Activated T-cell treated with anti-CD3 and anti-CD28 coated beads, Interleukin-2, amount 50 U/mL, for 72 hours (primary cell): ENCODE measurements at regions not wholly inside any gene's neighbourhood (a gene's known extent, or its start where the extent isn't known, plus 50 kb on each side); places are given as distances from the start of the nearest gene placed in this dataset.

Experiments
- ATAC-seq, 2 donors: fragments of 150-1000 bp; cut with Tn5 transposase; replicated peaks in 1 of 2; 2 replicates each; pipeline ENCODE4 v1.10.0; 2021; ENCODE audit warnings: moderate library complexity in 2 of 2, mild to moderate bottlenecking in 1 of 2
- DNase-seq, 2 donors: peaks; one replicate each; pipeline ENCODE4 v3.0.0; 2021 to 2022; ENCODE audit warnings: mixed read lengths in 1 of 2
- H3K27ac Mint-ChIP-seq: one replicate; pipeline ENCODE4 v1.8.0; 2022; ENCODE audit warnings: mild to moderate bottlenecking, moderate library complexity, mixed read lengths
- H3K27me3 Mint-ChIP-seq: one replicate; pipeline ENCODE4 v1.8.0; 2022; ENCODE audit warnings: low read depth, mixed read lengths
- H3K36me3 Mint-ChIP-seq, 2 donors: one replicate each; pipeline ENCODE4 v1.8.0; 2022; ENCODE audit warnings: mixed read lengths in 2 of 2, mild to moderate bottlenecking in 1 of 2; ENCODE audit not compliant: insufficient read depth in 2 of 2
- H3K4me1 Mint-ChIP-seq: one replicate; pipeline ENCODE4 v1.8.0; 2022; ENCODE audit warnings: low read depth, mixed read lengths
- H3K4me3 Mint-ChIP-seq, 2 donors: one replicate each; pipeline ENCODE4 v1.8.0; 2022; ENCODE audit warnings: mild to moderate bottlenecking in 2 of 2, mixed read lengths in 2 of 2, moderate library complexity in 2 of 2
- H3K9me3 Mint-ChIP-seq, 2 donors: one replicate each; pipeline ENCODE4 v1.8.0; 2022; ENCODE audit warnings: mixed read lengths in 2 of 2

DNA sequence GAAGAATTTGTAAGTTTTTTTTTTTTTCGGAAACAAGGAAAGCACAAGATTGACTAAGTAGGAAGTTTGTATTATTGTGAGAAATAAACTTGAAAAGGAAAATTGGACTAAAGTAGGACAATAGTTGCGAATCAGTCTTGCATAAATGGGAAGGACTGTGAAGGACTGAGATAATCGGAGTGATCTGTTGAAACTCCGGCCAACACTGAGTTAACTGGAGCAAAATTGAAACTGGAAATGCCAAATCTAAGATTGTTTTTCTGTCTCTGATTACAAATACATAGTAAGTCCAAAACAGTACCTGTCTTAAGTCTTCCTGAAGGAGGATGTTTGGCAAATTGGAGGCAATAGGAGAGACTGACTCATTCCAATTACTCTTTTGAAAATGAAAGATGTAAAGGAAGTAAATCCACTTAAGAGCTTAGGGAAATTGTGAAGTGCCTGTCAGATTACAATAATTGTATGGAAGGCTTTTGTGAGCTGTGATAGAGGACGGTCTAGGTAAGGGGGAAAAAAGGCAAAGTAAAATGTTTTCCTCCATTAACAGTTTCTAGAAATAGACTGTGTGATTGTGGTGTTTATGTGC, 204.9 kb upstream of the CYRIA start:
- Mint-ChIP-seq H3K4me1 (no peaks in the 10 kb centered on the region), H3K27me3 (peaks cover 7% of the 10 kb centered on the region), H3K27ac (no peak overlapping the region), H3K4me3 (no peak overlapping the region), H3K9me3 (peaks cover 0 to 2% of the 10 kb centered on the region in 2 donors), H3K36me3 (no peaks in the 10 kb centered on the region)
- ATAC-seq (no peak), DNase-seq (no peak)

DNA sequence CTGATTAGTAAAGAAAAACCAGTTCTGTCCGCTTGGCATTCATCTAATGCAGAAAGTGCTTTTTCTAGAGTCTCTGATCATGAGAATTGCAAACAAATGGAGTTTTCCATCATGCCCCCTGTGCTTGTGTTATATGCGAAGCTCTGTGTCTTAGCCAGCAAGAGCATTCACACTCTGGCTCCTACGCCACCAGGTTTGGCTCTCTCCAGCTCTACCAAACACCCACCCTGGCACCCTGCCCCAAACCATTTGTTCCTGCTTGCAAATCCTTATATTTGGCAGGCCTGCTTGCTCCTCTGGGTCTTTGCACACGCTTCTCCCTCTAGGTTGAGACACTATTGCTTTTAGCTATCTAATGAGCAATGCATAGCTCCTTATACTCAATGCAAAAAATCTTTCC, 204.1 kb upstream of the CYRIA start:
- Mint-ChIP-seq H3K9me3 (peaks cover 0 to 2% of the 10 kb centered on the region in 2 donors), H3K4me1 (no peaks in the 10 kb centered on the region), H3K4me3 (no peak overlapping the region), H3K27me3 (peaks cover 7% of the 10 kb centered on the region), H3K27ac (no peak overlapping the region), H3K36me3 (no peaks in the 10 kb centered on the region)
- DNase-seq, result no peak
- no peak for ATAC-seq

DNA sequence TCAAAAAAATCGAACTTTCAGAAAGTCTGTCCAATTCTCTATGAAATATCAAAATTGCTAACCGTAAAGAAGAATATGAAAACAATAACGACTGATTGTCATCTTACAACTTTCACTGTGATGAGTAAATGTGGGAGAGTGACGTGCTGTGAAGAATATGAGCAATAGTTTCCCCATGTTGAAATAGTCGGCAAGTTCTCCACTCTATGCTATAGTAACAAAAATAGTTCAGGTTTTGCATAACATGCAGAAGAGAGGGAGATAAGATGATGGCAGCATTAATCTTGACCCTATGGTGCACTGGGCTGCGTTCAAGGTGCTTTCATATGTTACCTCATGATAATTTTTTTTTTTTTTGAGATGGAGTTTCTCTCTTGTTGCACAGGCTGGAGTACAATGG, 196.8 kb upstream of the CYRIA start:
- DNase-seq, result no peak
- H3K27ac Mint-ChIP-seq, result no peak overlapping the region
- H3K36me3 Mint-ChIP-seq, result no peaks in the 10 kb centered on the region
- H3K4me1 Mint-ChIP-seq, result no peaks in the 10 kb centered on the region
- peak in 1 of 2 donors; percentile 26 for ATAC-seq
- no peaks in the 10 kb centered on the region for H3K27me3 Mint-ChIP-seq
- H3K9me3 Mint-ChIP-seq, result peaks cover 0 to 2% of the 10 kb centered on the region in 2 donors
- no peak overlapping the region for H3K4me3 Mint-ChIP-seq

DNA sequence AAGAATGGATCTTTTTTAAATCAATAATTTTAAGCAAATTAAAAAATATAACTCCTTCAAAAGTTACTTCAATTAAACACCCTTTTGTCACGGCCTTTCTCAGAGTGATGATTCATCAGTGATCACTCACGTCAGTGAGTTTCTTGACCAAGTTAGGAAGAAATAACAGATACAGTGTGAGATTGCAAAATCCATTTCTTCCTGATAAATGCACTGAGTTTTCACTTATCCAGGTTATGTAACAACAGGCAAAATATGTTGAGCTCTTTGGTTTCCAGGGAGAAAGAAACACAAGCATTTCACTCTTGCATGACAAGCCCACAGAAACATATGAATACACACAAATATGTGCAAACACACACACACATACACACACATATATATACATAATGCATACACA, 195.9 kb upstream of the CYRIA start:
- H3K36me3 Mint-ChIP-seq, result no peaks in the 10 kb centered on the region
- peaks cover 0 to 2% of the 10 kb centered on the region in 2 donors for H3K9me3 Mint-ChIP-seq
- no peaks in the 10 kb centered on the region for H3K27me3 Mint-ChIP-seq
- no peaks in the 10 kb centered on the region for H3K4me1 Mint-ChIP-seq
- H3K4me3 Mint-ChIP-seq, result no peak overlapping the region
- ATAC-seq, result no peak
- DNase-seq, result no peak
- no peak overlapping the region for H3K27ac Mint-ChIP-seq

DNA sequence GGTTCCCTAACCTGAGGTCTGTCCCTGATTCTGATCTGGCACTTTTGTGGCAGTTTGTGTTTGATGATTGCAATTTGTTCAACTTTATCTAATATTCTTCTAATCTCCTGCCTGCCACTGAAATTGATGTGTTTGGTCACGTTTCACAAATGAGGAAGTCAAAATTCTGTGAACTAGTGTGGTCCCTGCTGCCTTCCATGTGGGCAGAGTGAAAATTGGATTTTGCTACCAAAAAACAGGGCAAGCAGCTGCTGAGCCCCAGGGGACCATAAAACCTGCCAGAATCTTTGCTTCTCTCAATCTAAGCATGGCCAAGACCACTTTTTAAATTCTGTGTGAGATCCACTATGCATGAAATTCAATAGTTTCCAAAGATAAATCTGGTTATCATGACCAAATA, 195.5 kb upstream of the CYRIA start:
- Mint-ChIP-seq H3K27ac (no peak overlapping the region), H3K36me3 (no peaks in the 10 kb centered on the region), H3K27me3 (no peaks in the 10 kb centered on the region), H3K4me1 (no peaks in the 10 kb centered on the region), H3K4me3 (no peak overlapping the region), H3K9me3 (peaks cover 0 to 2% of the 10 kb centered on the region in 2 donors)
- DNase-seq (no peak), ATAC-seq (no peak)

DNA sequence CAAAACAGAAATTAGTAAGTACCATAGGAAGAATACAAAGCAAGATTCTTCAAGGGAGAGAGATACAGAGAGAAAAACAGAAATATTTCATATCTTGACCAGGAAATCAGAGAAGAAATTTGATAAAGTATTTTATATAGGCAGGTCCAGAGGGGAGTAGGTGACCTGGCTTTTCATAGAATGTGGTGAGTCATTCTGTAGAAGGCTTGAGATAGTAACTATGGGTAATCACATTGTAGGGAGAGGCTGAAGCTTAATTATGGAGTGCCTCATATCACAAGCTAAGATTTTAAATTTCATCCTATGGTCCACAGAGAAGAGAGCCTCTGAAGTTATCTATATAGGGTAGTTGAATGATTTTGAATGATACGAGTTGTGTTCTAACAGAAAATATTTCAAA, 195.0 kb upstream of the CYRIA start:
- Mint-ChIP-seq H3K36me3 (no peaks in the 10 kb centered on the region), H3K4me3 (no peak overlapping the region), H3K27me3 (no peaks in the 10 kb centered on the region), H3K27ac (no peak overlapping the region), H3K9me3 (peaks cover 0 to 2% of the 10 kb centered on the region in 2 donors), H3K4me1 (no peaks in the 10 kb centered on the region)
- no peak for ATAC-seq
- no peak for DNase-seq

DNA sequence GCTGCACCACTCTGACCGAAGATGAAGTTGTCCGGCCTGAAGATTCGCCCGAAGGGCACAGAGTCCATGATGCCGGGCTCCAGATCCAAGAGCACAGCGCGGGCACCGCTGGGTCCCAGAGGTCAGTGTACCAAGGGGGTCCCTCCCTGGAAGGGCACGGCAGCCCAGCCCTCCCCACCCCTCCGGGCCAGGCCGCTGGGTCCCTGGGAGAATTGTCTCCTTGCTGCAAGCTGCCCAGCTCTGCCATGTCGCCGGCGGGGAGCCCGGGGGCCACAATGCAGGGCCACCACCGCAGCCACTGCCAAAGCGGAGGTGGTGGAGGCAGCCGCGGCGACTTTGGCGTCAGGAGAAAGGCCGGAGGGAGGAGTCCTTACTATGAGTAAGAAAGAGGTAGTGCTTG, 189.5 kb upstream of the CYRIA start:
- H3K36me3 Mint-ChIP-seq, result no peaks in the 10 kb centered on the region
- no peak overlapping the region for H3K27ac Mint-ChIP-seq
- no peak overlapping the region for H3K4me3 Mint-ChIP-seq
- peaks cover 0 to 5% of the 10 kb centered on the region in 2 donors for H3K9me3 Mint-ChIP-seq
- ATAC-seq (no peak), DNase-seq (no peak)
- H3K27me3 Mint-ChIP-seq, result no peaks in the 10 kb centered on the region
- H3K4me1 Mint-ChIP-seq, result no peaks in the 10 kb centered on the region

DNA sequence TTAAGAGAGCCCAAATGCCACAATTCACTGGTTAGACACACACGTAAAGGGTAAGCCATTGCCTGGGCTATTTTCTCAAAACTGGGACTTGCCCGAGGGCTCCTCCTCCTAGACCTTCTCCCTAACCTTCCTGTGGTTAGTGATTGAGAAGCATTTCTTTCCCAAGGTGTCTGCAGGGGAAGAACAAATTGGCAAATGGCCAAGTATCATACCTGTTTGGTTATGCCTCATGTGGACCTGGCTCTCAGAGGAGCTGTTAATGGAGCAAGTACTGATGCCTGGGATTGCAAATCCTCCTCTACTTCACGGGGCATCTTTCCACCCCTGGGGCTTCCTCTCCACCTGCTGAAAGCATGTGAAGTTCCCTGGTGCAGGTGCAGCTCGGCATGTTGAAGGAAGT, 187.5 kb upstream of the CYRIA start:
- no peaks in the 10 kb centered on the region for H3K36me3 Mint-ChIP-seq
- ATAC-seq (no peak), DNase-seq (no peak)
- no peaks in the 10 kb centered on the region for H3K27me3 Mint-ChIP-seq
- no peaks in the 10 kb centered on the region for H3K4me1 Mint-ChIP-seq
- H3K4me3 Mint-ChIP-seq, result no peak overlapping the region
- peaks cover 0 to 2% of the 10 kb centered on the region in 2 donors for H3K9me3 Mint-ChIP-seq
- no peak overlapping the region for H3K27ac Mint-ChIP-seq

DNA sequence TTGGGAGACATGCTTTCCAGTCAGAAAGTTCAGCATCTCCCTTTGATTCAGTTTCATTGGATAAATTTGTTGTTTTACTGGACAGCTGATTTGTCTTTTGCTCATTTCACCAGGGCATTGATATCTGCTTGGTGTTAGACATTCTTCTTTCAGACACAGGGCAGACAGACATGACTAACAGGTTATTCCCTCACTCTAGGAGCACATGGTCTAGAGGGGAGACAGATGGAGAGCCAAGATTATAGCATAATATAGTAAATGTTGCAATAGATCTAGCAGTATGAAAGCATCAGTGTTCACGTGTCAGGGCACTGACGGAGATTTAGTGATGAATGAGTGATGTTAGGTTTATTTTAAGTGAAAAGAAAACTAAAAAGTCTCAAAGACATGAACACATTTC, 187.0 kb upstream of the CYRIA start:
- Mint-ChIP-seq H3K4me1 (no peaks in the 10 kb centered on the region), H3K9me3 (peaks cover 0 to 2% of the 10 kb centered on the region in 2 donors), H3K4me3 (no peak overlapping the region), H3K27ac (no peak overlapping the region), H3K36me3 (no peaks in the 10 kb centered on the region), H3K27me3 (no peaks in the 10 kb centered on the region)
- DNase-seq (no peak), ATAC-seq (no peak)

DNA sequence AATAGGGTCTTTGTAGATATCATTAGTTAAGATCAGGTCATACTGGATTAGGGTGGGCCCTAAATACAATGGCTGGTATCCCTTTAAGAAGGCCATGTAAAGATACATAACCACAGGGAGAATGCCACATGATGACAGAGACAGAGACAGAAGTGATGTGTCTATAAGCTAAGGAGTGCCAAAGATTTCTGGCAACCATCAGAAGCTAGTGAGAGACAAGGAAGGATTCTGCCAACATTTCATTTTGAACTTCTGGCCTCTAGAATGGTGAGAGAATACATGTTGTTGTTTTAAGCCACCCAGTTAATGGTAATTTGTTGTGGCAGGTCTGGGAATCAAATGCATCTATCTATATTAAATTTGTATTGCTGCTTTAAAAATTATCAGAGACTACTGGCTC, 185.5 kb upstream of the CYRIA start:
- Mint-ChIP-seq H3K4me1 (no peaks in the 10 kb centered on the region), H3K27me3 (no peaks in the 10 kb centered on the region), H3K9me3 (peaks cover 0 to 3% of the 10 kb centered on the region in 2 donors), H3K36me3 (no peaks in the 10 kb centered on the region), H3K4me3 (no peak overlapping the region), H3K27ac (no peak overlapping the region)
- ATAC-seq, result no peak
- DNase-seq, result no peak

DNA sequence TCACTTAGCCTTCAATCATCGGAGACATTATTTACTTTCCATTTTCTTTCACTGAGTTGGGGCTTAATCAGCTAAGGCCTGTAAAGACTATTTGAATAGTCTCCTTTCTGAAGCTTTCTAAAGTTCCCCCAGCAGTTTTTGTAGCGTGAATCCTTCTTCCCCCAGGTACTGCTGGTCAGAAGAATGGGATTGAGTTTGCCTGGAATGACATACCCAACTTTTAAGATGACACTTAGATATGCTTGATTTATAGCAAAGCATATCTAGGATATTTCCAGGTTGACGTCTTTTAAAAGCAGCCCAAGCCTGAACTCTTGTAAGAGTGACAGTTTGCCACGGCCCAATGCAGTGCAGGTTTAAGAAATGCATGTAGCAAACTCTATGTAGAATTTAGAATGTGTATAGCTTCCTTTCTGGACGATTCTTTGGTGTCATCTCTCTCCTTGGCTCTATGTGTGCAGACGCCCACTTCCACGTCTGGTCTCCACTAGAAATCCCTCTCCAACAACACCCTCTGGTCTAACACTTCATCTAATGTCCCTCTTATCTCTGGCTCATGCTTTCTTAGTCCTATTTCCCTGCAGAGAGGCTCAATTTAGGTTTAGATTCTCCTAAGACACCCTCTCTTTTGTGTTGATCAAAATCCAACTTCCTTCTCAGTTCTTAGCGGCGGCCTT, 175.0 kb upstream of the CYRIA start:
- no peak overlapping the region for H3K27ac Mint-ChIP-seq
- H3K4me1 Mint-ChIP-seq, result no peaks in the 10 kb centered on the region
- H3K4me3 Mint-ChIP-seq, result no peak overlapping the region
- ATAC-seq, result no peak
- H3K27me3 Mint-ChIP-seq, result no peaks in the 10 kb centered on the region
- DNase-seq, result no peak
- no peaks in the 10 kb centered on the region for H3K36me3 Mint-ChIP-seq
- H3K9me3 Mint-ChIP-seq, result no peaks in the 10 kb centered on the region

DNA sequence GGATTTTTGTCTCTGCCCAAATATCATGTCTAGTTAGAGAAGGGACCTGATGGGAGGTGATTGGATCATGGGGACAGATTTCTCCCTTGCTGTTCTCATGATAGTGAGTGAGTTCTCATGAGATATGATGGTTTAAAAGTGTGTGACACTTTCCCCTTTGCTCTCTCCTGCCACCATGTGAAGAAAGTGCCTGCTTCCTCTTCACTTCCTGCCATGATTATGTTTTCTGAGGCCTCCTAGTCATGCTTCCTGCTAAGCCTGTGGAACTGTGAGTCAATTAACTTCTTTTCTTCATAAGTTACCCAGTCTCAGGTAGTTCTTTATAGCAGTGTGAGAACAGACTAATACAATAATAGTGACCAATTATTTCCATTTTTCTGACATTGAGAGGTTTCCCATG, 167.3 kb upstream of the CYRIA start:
- DNase-seq (no peak), ATAC-seq (no peak)
- no peaks in the 10 kb centered on the region for H3K9me3 Mint-ChIP-seq
- H3K36me3 Mint-ChIP-seq, result no peaks in the 10 kb centered on the region
- no peaks in the 10 kb centered on the region for H3K4me1 Mint-ChIP-seq
- H3K27me3 Mint-ChIP-seq, result peaks cover 3% of the 10 kb centered on the region
- no peak overlapping the region for H3K4me3 Mint-ChIP-seq
- no peak overlapping the region for H3K27ac Mint-ChIP-seq

DNA sequence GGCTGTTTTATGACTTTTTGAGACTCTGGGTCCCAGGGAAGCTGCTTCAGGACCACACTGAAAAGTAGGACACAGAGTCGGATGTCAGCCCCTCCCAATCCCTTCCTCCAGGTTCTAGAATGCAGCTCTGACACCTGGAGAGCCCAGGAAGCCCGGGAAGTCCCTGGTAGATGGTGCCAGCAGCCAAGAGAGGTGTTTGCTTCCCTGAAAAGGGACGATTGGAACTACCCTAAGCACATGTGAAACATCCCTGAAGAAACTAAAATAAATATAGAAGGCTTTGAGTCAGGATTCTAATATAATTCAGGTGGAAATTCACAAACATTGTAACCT, 163.2 kb upstream of the CYRIA start:
- Mint-ChIP-seq H3K4me3 (no peak overlapping the region), H3K4me1 (no peaks in the 10 kb centered on the region)

More for the DNA sequence above, 163.2 kb upstream of the CYRIA start:
- ATAC-seq (no peak), DNase-seq (no peak)
- no peaks in the 10 kb centered on the region for H3K36me3 Mint-ChIP-seq
- peaks cover 0 to 4% of the 10 kb centered on the region in 2 donors for H3K9me3 Mint-ChIP-seq
- peaks cover 5% of the 10 kb centered on the region for H3K27me3 Mint-ChIP-seq
- no peak overlapping the region for H3K27ac Mint-ChIP-seq
